Endodermal cell (in vitro differentiated cells): ENCODE measurements at regions not wholly inside any gene's neighbourhood (a gene's known extent, or its start where the extent isn't known, plus 50 kb on each side); places are given as distances from the start of the nearest gene placed in this dataset.

Experiments used
- DNase-seq: peaks from one replicate; pipeline ENCODE4 v3.0.0-alpha.2; 2017
- H3K27ac ChIP-seq: 2 replicates; pipeline ENCODE4 v1.5.1; 2013; ENCODE audit warnings: mild to moderate bottlenecking, low read depth, low read length, moderate library complexity
- H3K27me3 ChIP-seq: 2 replicates; pipeline ENCODE4 v1.6.1; 2013; ENCODE audit warnings: mild to moderate bottlenecking, low read length, moderate library complexity; ENCODE audit not compliant: insufficient read depth, control insufficient read depth, poor library complexity, severe bottlenecking
- H3K36me3 ChIP-seq: 2 replicates; pipeline ENCODE4 v1.7.0; 2013; ENCODE audit warnings: mild to moderate bottlenecking, low read length, moderate library complexity; ENCODE audit not compliant: control insufficient read depth, insufficient read depth
- H3K4me1 ChIP-seq: one replicate; pipeline ENCODE4 v1.7.0; 2013; ENCODE audit warnings: low read length; ENCODE audit not compliant: control insufficient read depth, insufficient read depth
- H3K4me3 ChIP-seq: 2 replicates; pipeline ENCODE4 v1.5.1; 2013; ENCODE audit warnings: mild to moderate bottlenecking, low read length, moderate library complexity
- H3K9ac ChIP-seq: 2 replicates; pipeline ENCODE4 v1.6.1; 2013; ENCODE audit warnings: mild to moderate bottlenecking, low read length, moderate library complexity; ENCODE audit not compliant: poor library complexity, severe bottlenecking; ENCODE audit errors: extremely low read depth
- H3K9me3 ChIP-seq: 2 replicates; pipeline ENCODE4 v1.6.1; 2013; ENCODE audit warnings: mild to moderate bottlenecking, low read length, moderate library complexity; ENCODE audit not compliant: control insufficient read depth
- H3K27ac Mint-ChIP-seq: 2 replicates; pipeline ENCODE4 v1.8.0; 2020; ENCODE audit warnings: mixed read lengths
- H3K27me3 Mint-ChIP-seq: 2 replicates; pipeline ENCODE4 v1.8.0; 2021; ENCODE audit warnings: mild to moderate bottlenecking, mixed read lengths; ENCODE audit not compliant: insufficient read depth
- H3K36me3 Mint-ChIP-seq: 2 replicates; pipeline ENCODE4 v1.8.0; 2020; ENCODE audit warnings: low read depth, mixed read lengths
- H3K4me1 Mint-ChIP-seq: 2 replicates; pipeline ENCODE4 v1.8.0; 2020; ENCODE audit warnings: mixed read lengths
- H3K4me3 Mint-ChIP-seq: 2 replicates; pipeline ENCODE4 v1.8.0; 2020; ENCODE audit warnings: mild to moderate bottlenecking, moderate library complexity, mixed read lengths
- H3K9me3 Mint-ChIP-seq: 2 replicates; pipeline ENCODE4 v1.8.0; 2020; ENCODE audit warnings: mild to moderate bottlenecking, mixed read lengths
- CTCF ChIP-seq: fragments of 200-600 bp; sonication (generic); conservative IDR thresholded peaks from 2 replicates; pipeline ENCODE4 v1.5.0; 2021; ENCODE audit warnings: antibody characterized with exemption, mild to moderate bottlenecking
- WGBS, 2 experiments: methylation state at CpG; one replicate each; pipeline versions ENCODE4 v1.1.5 to v1.1.7; 2013; ENCODE audit warnings: missing lambda C conversion rate in 2 of 2, mixed read lengths in 1 of 2; ENCODE audit not compliant: insufficient coverage in 1 of 2, insufficient read length in 1 of 2; 5-methylcytosine and 5-hydroxymethylcytosine counted together

- Mint-ChIP-seq H3K27ac (peak overlapping the region; percentile 41), H3K36me3 (no peaks in the 10 kb centered on the region), H3K27me3 (no peaks in the 10 kb centered on the region), H3K9me3 (no peaks in the 10 kb centered on the region), H3K4me3 (no peak overlapping the region), H3K4me1 (peaks cover 8% of the 10 kb centered on the region)
- no peak for TF ChIP-seq CTCF
- H3K9me3 ChIP-seq: peaks cover 16% of the 10 kb centered on the region
- H3K4me3 ChIP-seq: peak overlapping the region; percentile 3
- H3K4me1 ChIP-seq: peaks cover 4% of the 10 kb centered on the region
- H3K36me3 ChIP-seq: no peaks in the 10 kb centered on the region
- H3K27ac ChIP-seq: no peak overlapping the region
- no peak for DNase-seq
- WGBS, 2 experiments: 40 to 100% methylated on average over 1 of the region's 1 CpG
- no peak overlapping the region for H3K9ac ChIP-seq
- H3K27me3 ChIP-seq: no peaks in the 10 kb centered on the region
These were observed 467.7 kb upstream of the FAT3 start for GRCh38 chr11:91756829-91757480.

- Mint-ChIP-seq H3K4me1 (peaks cover 8% of the 10 kb centered on the region), H3K27me3 (no peaks in the 10 kb centered on the region), H3K9me3 (no peaks in the 10 kb centered on the region), H3K27ac (no peak overlapping the region), H3K4me3 (no peak overlapping the region), H3K36me3 (no peaks in the 10 kb centered on the region)
- H3K4me1 ChIP-seq: peaks cover 4% of the 10 kb centered on the region
- no peaks in the 10 kb centered on the region for H3K27me3 ChIP-seq
- 86 to 100% methylated on average over 1 to 2 of the region's 2 CpGs for WGBS, 2 experiments
- H3K9me3 ChIP-seq: peaks cover 16% of the 10 kb centered on the region
- H3K4me3 ChIP-seq: peak overlapping the region; percentile 57
- no peak for TF ChIP-seq CTCF
- H3K36me3 ChIP-seq: no peaks in the 10 kb centered on the region
- no peak overlapping the region for H3K27ac ChIP-seq
- H3K9ac ChIP-seq: no peak overlapping the region
- no peak for DNase-seq
These were observed 468.5 kb upstream of the FAT3 start for GRCh38 chr11:91755951-91756707.

GRCh38 chr11:91755526-91755925, 469.1 kb upstream of the FAT3 start:
- peaks cover 8% of the 10 kb centered on the region for H3K4me1 Mint-ChIP-seq
- Histone ChIP-seq H3K27me3 (no peaks in the 10 kb centered on the region), H3K36me3 (no peaks in the 10 kb centered on the region), H3K4me1 (peaks cover 4% of the 10 kb centered on the region), H3K27ac (no peak overlapping the region), H3K4me3 (peak overlapping the region; percentile 57), H3K9ac (no peak overlapping the region), H3K9me3 (peaks cover 16% of the 10 kb centered on the region)
- H3K9me3 Mint-ChIP-seq: no peaks in the 10 kb centered on the region
- H3K27me3 Mint-ChIP-seq: no peaks in the 10 kb centered on the region
- H3K4me3 Mint-ChIP-seq: no peak overlapping the region
- no peaks in the 10 kb centered on the region for H3K36me3 Mint-ChIP-seq
- no peak overlapping the region for H3K27ac Mint-ChIP-seq
- TF ChIP-seq CTCF: no peak
- no peak for DNase-seq
